ENCODE measurements at regions not wholly inside any gene's neighbourhood (a gene's known extent, or its start where the extent isn't known, plus 50 kb on each side); places are given as distances from the start of the nearest gene placed in this dataset.

- DNase-seq: no peak
- Histone ChIP-seq H4K20me1 (ENCODE audit: insufficient read depth, low read length) (no peaks in the 10 kb centered on the region), H3K27ac (ENCODE audit: low read depth in 1 of 2, low read length in 2 of 2) (no peak overlapping the region), H3K9me3 (replicated peaks in 1 of 2; ENCODE audit: control insufficient read depth in 1 of 2, insufficient read depth in 1 of 2, low read length in 2 of 2) (peaks cover 4 to 14% of the 10 kb centered on the region in 2 donors), H3K4me3 (replicated peaks in 1 of 3; ENCODE audit: low read depth in 2 of 3, low read length in 3 of 3) (no peak overlapping the region), H3K27me3 (ENCODE audit: control insufficient read depth in 2 of 2, insufficient read depth in 2 of 2, low read length in 2 of 2) (no peaks in the 10 kb centered on the region), H3K4me2 (replicated peaks; ENCODE audit: extremely low read depth, low read length, poor library complexity, severe bottlenecking) (no peak overlapping the region), H3K36me3 (replicated peaks in 1 of 2; ENCODE audit: control insufficient read depth in 1 of 2, insufficient read depth in 2 of 2, low read length in 2 of 2) (no peaks in the 10 kb centered on the region), H3K4me1 (ENCODE audit: control insufficient read depth in 1 of 2, insufficient read depth in 2 of 2, low read length in 2 of 2) (no peaks in the 10 kb centered on the region), H3K9ac (ENCODE audit: insufficient read depth, low read length, poor library complexity, severe bottlenecking) (no peak overlapping the region), H2AFZ (ENCODE audit: insufficient read depth, low read depth, low read length, poor library complexity, severe bottlenecking) (no peak overlapping the region), H3K79me2 (ENCODE audit: insufficient read depth, low read length) (no peaks in the 10 kb centered on the region)
- no peak for TF ChIP-seq CTCF (IDR thresholded peaks at IDR 0.05)
- Mint-ChIP-seq H3K9me3 (peaks cover 0 to 13% (median 6%) of the 10 kb centered on the region in 7 donors), H3K27me3 (ENCODE audit: low read depth in 3 of 3) (peaks cover 0 to 4% (median 1%) of the 10 kb centered on the region in 3 donors), H3K4me1 (no peaks in the 10 kb centered on the region), H3K27ac (no peak overlapping the region), H3K4me3 (no peak overlapping the region), H3K36me3 (no peaks in the 10 kb centered on the region)
- intact Hi-C loops (cut with micrococcal nuclease): no loop called here
- WGBS (ENCODE audit: insufficient coverage): no CpG with 5 or more reads among the region's 7 CpGs
Measured at GRCh38 chr10:33038672-33039071, 80.6 kb upstream of the ITGB1 start.

GRCh38 chr10:33037726-33038125 lies 79.7 kb upstream of the ITGB1 start:
- no peak overlapping the region for H3K4me3 Mint-ChIP-seq
- H2AFZ ChIP-seq (ENCODE audit: insufficient read depth, low read depth, low read length, poor library complexity, severe bottlenecking): no peak overlapping the region
- no peaks in the 10 kb centered on the region for H3K4me1 ChIP-seq (ENCODE audit: control insufficient read depth in 1 of 2, insufficient read depth in 2 of 2, low read length in 2 of 2)
- no peaks in the 10 kb centered on the region for H3K27me3 ChIP-seq (ENCODE audit: control insufficient read depth in 2 of 2, insufficient read depth in 2 of 2, low read length in 2 of 2)
- H3K9me3 Mint-ChIP-seq: peaks cover 0 to 13% (median 6%) of the 10 kb centered on the region in 7 donors
- no peaks in the 10 kb centered on the region for H3K36me3 ChIP-seq (replicated peaks in 1 of 2; ENCODE audit: control insufficient read depth in 1 of 2, insufficient read depth in 2 of 2, low read length in 2 of 2)
- H3K4me3 ChIP-seq (replicated peaks in 1 of 3; ENCODE audit: low read depth in 2 of 3, low read length in 3 of 3): no peak overlapping the region
- no peak for DNase-seq
- H4K20me1 ChIP-seq (ENCODE audit: insufficient read depth, low read length): no peaks in the 10 kb centered on the region
- intact Hi-C loops (cut with micrococcal nuclease): no loop called here
- peaks cover 0 to 4% (median 1%) of the 10 kb centered on the region in 3 donors for H3K27me3 Mint-ChIP-seq (ENCODE audit: low read depth in 3 of 3)
- H3K27ac Mint-ChIP-seq: no peak overlapping the region
- WGBS (ENCODE audit: insufficient coverage): 95% methylated on average over 7 of the region's 8 CpGs
- H3K4me2 ChIP-seq (replicated peaks; ENCODE audit: extremely low read depth, low read length, poor library complexity, severe bottlenecking): no peak overlapping the region
- peaks cover 4 to 14% of the 10 kb centered on the region in 2 donors for H3K9me3 ChIP-seq (replicated peaks in 1 of 2; ENCODE audit: control insufficient read depth in 1 of 2, insufficient read depth in 1 of 2, low read length in 2 of 2)
- no peak overlapping the region for H3K9ac ChIP-seq (ENCODE audit: insufficient read depth, low read length, poor library complexity, severe bottlenecking)
- no peak for TF ChIP-seq CTCF (IDR thresholded peaks at IDR 0.05)
- no peaks in the 10 kb centered on the region for H3K79me2 ChIP-seq (ENCODE audit: insufficient read depth, low read length)
- H3K27ac ChIP-seq (ENCODE audit: low read depth in 1 of 2, low read length in 2 of 2): no peak overlapping the region
- no peaks in the 10 kb centered on the region for H3K36me3 Mint-ChIP-seq
- no peaks in the 10 kb centered on the region for H3K4me1 Mint-ChIP-seq

Measured in CD14-positive monocyte (primary cell).